C4-2B (cell line): ENCODE measurements at regions not wholly inside any gene's neighbourhood (a gene's known extent, or its start where the extent isn't known, plus 50 kb on each side); places are given as distances from the start of the nearest gene placed in this dataset.

ENCODE experiments used
- H3K27ac ChIP-seq: fragments of 450-650 bp; 2 replicates; pipeline ENCODE4 v1.5.1; 2017
- CTCF ChIP-seq: fragments of 450-650 bp; conservative IDR thresholded peaks from 2 replicates; pipeline ENCODE4 v1.5.1; 2017; ENCODE audit warnings: mild to moderate bottlenecking
- ZFX ChIP-seq: fragments of 450-650 bp; IDR thresholded peaks from 2 replicates; pipeline ENCODE4 v1.6.1; 2017

DNA sequence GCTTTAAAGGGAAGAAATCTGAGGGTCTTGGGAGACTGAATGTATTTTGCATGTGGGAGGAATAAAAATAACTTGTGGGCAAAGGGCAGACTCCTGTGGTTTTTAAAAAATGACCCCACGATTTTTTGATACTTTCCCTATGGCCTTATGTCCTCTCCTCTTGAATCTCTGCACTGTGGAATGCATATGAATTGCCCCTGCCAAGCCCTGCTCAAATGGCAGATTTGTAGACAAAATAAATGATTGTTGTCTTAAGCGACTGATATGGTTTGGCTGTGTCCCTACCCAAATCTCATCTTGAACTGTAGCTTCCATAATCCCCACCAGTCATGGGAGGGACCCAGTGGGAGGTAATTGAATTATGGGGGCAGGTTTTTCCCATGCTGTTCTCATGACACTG is 223.8 kb downstream of the DACT1 start:
- TF ChIP-seq ZFX (no peak), CTCF (no peak)
- no peak overlapping the region for H3K27ac ChIP-seq

- no peak for TF ChIP-seq CTCF
- no peak overlapping the region for H3K27ac ChIP-seq
Measured at GRCh38 chr14:58862416-58863160, 224.8 kb downstream of the DACT1 start.

GRCh38 chr14:58863661-58864345 is 226.0 kb downstream of the DACT1 start:
- TF ChIP-seq CTCF (no peak), ZFX (no peak)
- H3K27ac ChIP-seq: no peak overlapping the region

DNA sequence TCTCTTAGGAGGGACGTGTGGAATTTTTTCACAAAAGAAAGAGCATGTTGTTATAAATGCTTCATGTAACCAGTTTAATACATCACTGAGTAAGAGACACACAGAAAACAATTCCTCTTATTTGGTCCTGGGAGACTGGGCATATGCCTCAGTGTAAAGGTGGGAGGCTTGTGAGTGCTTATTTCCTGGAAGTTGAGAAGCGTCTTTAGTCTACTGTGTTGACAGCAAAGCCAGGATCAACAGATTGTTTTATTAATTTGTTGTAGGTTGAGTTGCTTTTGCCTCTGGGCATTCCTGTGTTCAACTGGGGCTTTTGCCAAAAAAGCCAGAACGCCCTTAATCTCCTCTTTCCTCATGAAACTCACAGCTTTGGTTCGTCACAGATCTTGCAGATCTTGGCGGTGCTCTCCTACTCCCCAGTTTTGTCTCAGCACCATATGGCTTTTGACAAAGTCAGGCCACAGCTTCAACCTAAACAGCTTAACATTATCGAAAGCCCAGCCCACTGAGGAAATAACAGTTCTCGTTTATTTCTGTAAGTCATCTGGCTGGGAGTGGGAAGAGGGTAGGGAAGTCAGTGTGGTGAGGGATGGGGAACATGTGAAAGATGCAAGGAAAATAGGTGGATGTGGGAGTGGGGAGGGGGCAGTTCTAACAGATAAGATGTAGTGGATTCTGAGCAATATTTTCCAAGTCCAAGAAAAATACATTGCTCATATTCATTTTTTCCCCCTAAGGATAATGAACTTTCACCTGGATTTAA is 227.2 kb downstream of the DACT1 start:
- TF ChIP-seq ZFX: no peak
- no peak for TF ChIP-seq CTCF
- H3K27ac ChIP-seq: no peak overlapping the region; the same call in 1 of the 2 replicates

DNA sequence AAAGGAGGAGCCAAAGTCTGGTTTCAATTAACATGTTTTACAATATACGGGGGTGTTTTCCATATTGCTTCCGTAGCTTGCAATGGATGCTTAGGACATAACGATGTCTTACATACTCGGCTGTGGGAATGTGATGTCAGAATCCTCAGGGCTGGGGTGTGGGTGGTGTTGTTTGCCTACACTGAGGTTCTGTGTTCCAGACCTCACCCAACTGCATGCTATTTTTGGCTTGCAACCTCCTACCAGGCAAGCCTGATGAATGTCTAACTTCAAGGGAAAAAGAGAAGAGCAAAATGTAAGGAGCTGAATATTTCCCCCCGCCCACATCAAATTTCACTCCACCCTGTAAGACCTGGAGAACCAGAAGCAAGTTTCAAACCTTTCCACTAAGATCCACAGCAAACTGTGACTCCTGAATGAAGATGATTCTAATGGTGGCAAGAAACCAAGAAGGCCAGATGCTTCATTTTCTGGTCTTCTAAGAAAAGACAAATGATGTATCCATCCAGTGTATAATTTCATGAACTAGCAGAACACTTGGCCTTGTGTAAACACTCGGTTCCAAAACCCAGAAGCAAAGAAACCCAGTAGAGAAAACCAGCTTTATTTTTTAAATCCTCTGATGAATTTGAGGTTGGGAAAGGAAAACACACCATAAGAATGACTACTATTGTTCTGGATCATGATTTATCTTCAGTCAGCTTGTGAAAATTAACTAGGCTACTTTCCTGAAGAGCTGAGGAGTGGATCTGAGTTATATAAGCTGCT is 227.9 kb downstream of the DACT1 start:
- H3K27ac ChIP-seq: no peak overlapping the region
- no peak for TF ChIP-seq CTCF
- no peak for TF ChIP-seq ZFX

- no peak for TF ChIP-seq ZFX
- no peak for TF ChIP-seq CTCF
- no peak overlapping the region for H3K27ac ChIP-seq
Measured at GRCh38 chr14:58866391-58866790, 228.6 kb downstream of the DACT1 start.
